KMS-11 (cell line): ENCODE measurements at regions not wholly inside any gene's neighbourhood (a gene's known extent, or its start where the extent isn't known, plus 50 kb on each side); places are given as distances from the start of the nearest gene placed in this dataset.
"Not testable (repeated sequence)": the region's sequence is repeated elsewhere in the genome, so short reads cannot be mapped to it uniquely, and the experiment has no call there.

Experiments used
- H2AFZ ChIP-seq: fragments of 200-600 bp; sonication (generic); 2 replicates; pipeline ENCODE4 v1.6.1; 2016; ENCODE audit warnings: antibody characterized with exemption, mixed run types, low read depth
- H3K27ac ChIP-seq: fragments of 200-600 bp; sonication (generic); 2 replicates; pipeline ENCODE4 v1.6.1; 2016; ENCODE audit warnings: mild to moderate bottlenecking, mixed run types
- H3K27me3 ChIP-seq: fragments of 200-600 bp; sonication (generic); 2 replicates; pipeline ENCODE4 v1.6.1; 2017; ENCODE audit warnings: mild to moderate bottlenecking, low read depth, mixed run types, moderate library complexity; ENCODE audit not compliant: insufficient read depth
- H3K36me3 ChIP-seq: fragments of 200-600 bp; sonication (generic); 2 replicates; pipeline ENCODE4 v1.6.1; 2017; ENCODE audit warnings: mild to moderate bottlenecking, mixed run types; ENCODE audit not compliant: insufficient read depth
- H3K4me1 ChIP-seq: fragments of 200-600 bp; sonication (generic); 2 replicates; pipeline ENCODE4 v1.6.1; 2016; ENCODE audit warnings: mild to moderate bottlenecking, low read depth, mixed run types; ENCODE audit not compliant: poor library complexity, severe bottlenecking
- H3K4me2 ChIP-seq: fragments of 200-600 bp; sonication (generic); 2 replicates; pipeline ENCODE4 v1.7.0; 2016; ENCODE audit warnings: mild to moderate bottlenecking, mixed run types
- H3K4me3 ChIP-seq: fragments of 200-600 bp; sonication (generic); IDR thresholded peaks from 2 replicates; pipeline ENCODE4 v1.6.1; 2017; ENCODE audit warnings: low read depth, low read length, mixed read lengths; ENCODE audit not compliant: insufficient read depth
- H3K79me2 ChIP-seq: fragments of 200-600 bp; sonication (generic); 2 replicates; pipeline ENCODE4 v1.6.1; 2016; ENCODE audit warnings: low read depth, mixed run types; ENCODE audit not compliant: insufficient read depth
- H3K9ac ChIP-seq: fragments of 200-600 bp; sonication (generic); 2 replicates; pipeline ENCODE4 v1.6.1; 2016; ENCODE audit warnings: mild to moderate bottlenecking, mixed run types
- H4K20me1 ChIP-seq: fragments of 200-600 bp; sonication (generic); 2 replicates; pipeline ENCODE4 v1.6.1; 2016; ENCODE audit warnings: mild to moderate bottlenecking, mixed run types; ENCODE audit not compliant: insufficient read depth
- CTCF ChIP-seq: fragments of 200-600 bp; sonication (generic); conservative IDR thresholded peaks from 2 replicates; pipeline ENCODE4 v1.6.1; 2017; ENCODE audit warnings: low read depth, mild to moderate bottlenecking, antibody characterized with exemption, low read length, moderate library complexity, mixed read lengths

GRCh38 chr9:124126648-124127646 is 115.4 kb downstream of the LHX2 start:
- TF ChIP-seq CTCF = peak; percentile 98
- Histone ChIP-seq H2AFZ (no peak overlapping the region; the same call in 1 of the 2 replicates), H3K4me2 (peak overlapping the region; percentile 6; the same call in 1 of the 2 replicates)

GRCh38 chr9:124128568-124129166 is 117.1 kb downstream of the LHX2 start:
- H3K4me3 ChIP-seq = no peak overlapping the region

More at GRCh38 chr9:124126648-124127646, 115.4 kb downstream of the LHX2 start:
- H3K36me3 ChIP-seq = no peaks in the 10 kb centered on the region
- no peaks in the 10 kb centered on the region for H3K27me3 ChIP-seq
- no peak overlapping the region for H3K27ac ChIP-seq
- H3K4me1 ChIP-seq = peaks cover 8% of the 10 kb centered on the region
- H3K79me2 ChIP-seq = no peaks in the 10 kb centered on the region
- no peak overlapping the region for H3K4me3 ChIP-seq
- H3K9ac ChIP-seq = no peak overlapping the region
- H4K20me1 ChIP-seq = no peaks in the 10 kb centered on the region

GRCh38 chr9:124130277-124131075 is 118.9 kb downstream of the LHX2 start:
- Histone ChIP-seq H3K36me3 (no peaks in the 10 kb centered on the region), H3K79me2 (no peaks in the 10 kb centered on the region), H3K27me3 (no peaks in the 10 kb centered on the region), H4K20me1 (no peaks in the 10 kb centered on the region), H3K4me1 (peaks cover 8% of the 10 kb centered on the region), H3K4me3 (no peak overlapping the region), H3K4me2 (no peak overlapping the region), H2AFZ (no peak overlapping the region), H3K9ac (no peak overlapping the region), H3K27ac (no peak overlapping the region)
- no peak for TF ChIP-seq CTCF

More at GRCh38 chr9:124128568-124129166, 117.1 kb downstream of the LHX2 start:
- no peak for TF ChIP-seq CTCF
- H3K4me2 ChIP-seq = no peak overlapping the region
- no peaks in the 10 kb centered on the region for H3K36me3 ChIP-seq
- no peaks in the 10 kb centered on the region for H4K20me1 ChIP-seq
- H3K27ac ChIP-seq = no peak overlapping the region
- no peaks in the 10 kb centered on the region for H3K27me3 ChIP-seq
- H2AFZ ChIP-seq = no peak overlapping the region
- H3K9ac ChIP-seq = no peak overlapping the region
- no peaks in the 10 kb centered on the region for H3K79me2 ChIP-seq
- peaks cover 8% of the 10 kb centered on the region for H3K4me1 ChIP-seq

- H3K79me2 ChIP-seq, H3K4me3 ChIP-seq, H3K36me3 ChIP-seq, H3K9ac ChIP-seq, H3K27ac ChIP-seq, H3K4me2 ChIP-seq, H2AFZ ChIP-seq, H3K27me3 ChIP-seq, H4K20me1 ChIP-seq: not testable (repeated sequence)
- peaks cover 13% of the 10 kb centered on the region for H3K4me1 ChIP-seq
These were observed 120.0 kb downstream of the LHX2 start for GRCh38 chr9:124131518-124131917.
